ENCODE measurements at regions not wholly inside any gene's neighbourhood (a gene's known extent, or its start where the extent isn't known, plus 50 kb on each side); places are given as distances from the start of the nearest gene placed in this dataset.
"Not testable (repeated sequence)": the region's sequence is repeated elsewhere in the genome, so short reads cannot be mapped to it uniquely, and the experiment has no call there.

DNA sequence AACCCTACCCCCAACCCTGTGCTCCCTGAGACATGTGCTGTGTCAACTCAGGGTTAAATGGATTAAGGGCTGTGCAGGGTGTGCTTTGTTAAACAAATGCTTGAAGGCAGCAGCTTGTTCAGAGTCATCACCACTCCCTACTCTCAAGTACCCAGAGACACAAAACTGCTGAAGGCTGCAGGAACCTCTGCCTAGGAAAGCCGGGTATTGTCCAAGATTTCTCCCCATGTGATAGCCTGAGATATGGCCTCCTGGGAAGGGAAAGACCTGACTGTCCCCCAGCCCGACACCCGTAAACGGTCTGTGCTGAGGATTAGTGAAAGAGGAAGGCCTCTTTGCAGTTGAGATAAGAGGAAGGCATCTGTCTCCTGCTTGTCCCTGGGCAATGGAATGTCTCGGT lies 83.6 kb upstream of the ALDH3B2 start:
- TF ChIP-seq, protein P1, sequence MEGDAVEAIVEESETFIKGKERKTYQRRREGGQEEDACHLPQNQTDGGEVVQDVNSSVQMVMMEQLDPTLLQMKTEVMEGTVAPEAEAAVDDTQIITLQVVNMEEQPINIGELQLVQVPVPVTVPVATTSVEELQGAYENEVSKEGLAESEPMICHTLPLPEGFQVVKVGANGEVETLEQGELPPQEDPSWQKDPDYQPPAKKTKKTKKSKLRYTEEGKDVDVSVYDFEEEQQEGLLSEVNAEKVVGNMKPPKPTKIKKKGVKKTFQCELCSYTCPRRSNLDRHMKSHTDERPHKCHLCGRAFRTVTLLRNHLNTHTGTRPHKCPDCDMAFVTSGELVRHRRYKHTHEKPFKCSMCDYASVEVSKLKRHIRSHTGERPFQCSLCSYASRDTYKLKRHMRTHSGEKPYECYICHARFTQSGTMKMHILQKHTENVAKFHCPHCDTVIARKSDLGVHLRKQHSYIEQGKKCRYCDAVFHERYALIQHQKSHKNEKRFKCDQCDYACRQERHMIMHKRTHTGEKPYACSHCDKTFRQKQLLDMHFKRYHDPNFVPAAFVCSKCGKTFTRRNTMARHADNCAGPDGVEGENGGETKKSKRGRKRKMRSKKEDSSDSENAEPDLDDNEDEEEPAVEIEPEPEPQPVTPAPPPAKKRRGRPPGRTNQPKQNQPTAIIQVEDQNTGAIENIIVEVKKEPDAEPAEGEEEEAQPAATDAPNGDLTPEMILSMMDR (IDR thresholded peaks at IDR 0.05): not testable (repeated sequence)
- not testable (repeated sequence) for TF ChIP-seq EZH2 (IDR thresholded peaks at IDR 0.05; ENCODE audit: borderline replicate concordance, insufficient read depth, low read depth, low read length, poor library complexity, severe bottlenecking)
